ENCODE measurements at regions not wholly inside any gene's neighbourhood (a gene's known extent, or its start where the extent isn't known, plus 50 kb on each side); places are given as distances from the start of the nearest gene placed in this dataset.

DNA sequence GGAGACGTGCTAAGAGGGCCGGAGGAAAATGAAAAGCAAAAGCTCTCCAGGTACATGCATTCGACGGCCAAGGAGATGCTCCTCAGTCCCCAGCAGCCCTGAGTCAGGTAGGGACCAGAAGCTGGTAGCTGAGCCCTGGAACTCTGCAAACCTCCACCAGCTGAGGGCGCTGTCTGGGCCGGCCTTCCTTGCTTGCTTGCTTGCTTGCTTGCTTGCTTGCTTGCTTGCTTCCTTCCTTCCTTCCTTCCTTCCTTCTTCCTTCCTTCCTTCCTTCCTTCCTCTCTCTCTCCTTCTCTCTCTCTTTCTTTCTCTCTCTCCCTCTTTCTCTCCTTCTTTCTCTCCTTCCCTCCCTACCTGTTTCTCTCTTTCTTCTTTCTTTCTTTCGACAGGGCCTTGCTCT lies 94.6 kb upstream of the RASGRF1 start:
- H3K9ac ChIP-seq (ENCODE audit: extremely low read depth, insufficient read length, low read length): no peak overlapping the region
- Mint-ChIP-seq H3K4me1 (peaks cover 9 to 12% of the 10 kb centered on the region in 2 experiments), H3K36me3 (ENCODE audit: insufficient read depth in 1 of 3, low read depth in 3 of 3) (no peaks in the 10 kb centered on the region), H3K27ac (no peak overlapping the region), H3K9me3 (no peaks in the 10 kb centered on the region; a peak in 2 of 5 replicates), H3K4me3 (no peak overlapping the region), H3K27me3 (ENCODE audit: low read depth) (peaks cover 32% of the 10 kb centered on the region)
- no peak overlapping the region for H3K18ac ChIP-seq (ENCODE audit: insufficient read length, low read depth, low read length)
- no peaks in the 10 kb centered on the region for H3K27me3 ChIP-seq (ENCODE audit: insufficient read depth, low read length)
- no peak overlapping the region for H3K56ac ChIP-seq (ENCODE audit: insufficient read length, low read depth, low read length)
- no peak overlapping the region for H3K4ac ChIP-seq (ENCODE audit: low read depth, low read length)
- H3K4me2 ChIP-seq (ENCODE audit: insufficient read depth, insufficient read length, low read length): no peak overlapping the region
- H2BK120ac ChIP-seq (ENCODE audit: low read depth, low read length, poor library complexity, severe bottlenecking): no peak overlapping the region
- H2BK15ac ChIP-seq (ENCODE audit: low read depth, low read length): no peak overlapping the region
- H4K20me1 ChIP-seq (ENCODE audit: control insufficient read depth, insufficient read depth, insufficient read length): no peaks in the 10 kb centered on the region
- H3K14ac ChIP-seq (ENCODE audit: insufficient read depth, low read length): no peak overlapping the region
- no peak overlapping the region for H4K91ac ChIP-seq (ENCODE audit: insufficient read length, low read depth, low read length)
- no peak overlapping the region for H4K8ac ChIP-seq (replicated peaks; ENCODE audit: insufficient read length, low read depth, low read length)
- H3K9me3 ChIP-seq (ENCODE audit: control insufficient read depth, low read depth, low read length): no peaks in the 10 kb centered on the region
- H2AFZ ChIP-seq (ENCODE audit: low read length): no peak overlapping the region
- H3K79me1 ChIP-seq (ENCODE audit: insufficient read depth, low read depth, low read length, poor library complexity, severe bottlenecking): no peaks in the 10 kb centered on the region
- no peaks in the 10 kb centered on the region for H3K23me2 ChIP-seq (ENCODE audit: insufficient read length, low read depth, low read length, poor library complexity, severe bottlenecking)
- no peaks in the 10 kb centered on the region for H3K4me1 ChIP-seq (ENCODE audit: insufficient read depth, low read length)
- no CpG with 5 or more reads among the region's 7 CpGs for WGBS (ENCODE audit: extremely low coverage, insufficient read length, low lambda C conversion rate)
- DNase-seq: peak; percentile 67
- no peak overlapping the region for H2AK5ac ChIP-seq (ENCODE audit: insufficient read length, low read length)
- H3T11ph ChIP-seq (ENCODE audit: low read length): no peak overlapping the region
- no peaks in the 10 kb centered on the region for H3K79me2 ChIP-seq (ENCODE audit: insufficient read depth, low read length)
- no peak overlapping the region for H3K27ac ChIP-seq (ENCODE audit: insufficient read length, low read depth, low read length)
- peak; percentile 55 for TF ChIP-seq CTCF (conservative IDR thresholded peaks at IDR 0.05)
- no peak overlapping the region for H2BK5ac ChIP-seq (ENCODE audit: insufficient read length, low read length)
- no peak overlapping the region for H4K5ac ChIP-seq (ENCODE audit: insufficient read length, low read depth, low read length)
- no peak overlapping the region for H2BK12ac ChIP-seq (ENCODE audit: insufficient read length, low read depth, low read length)
- H2BK20ac ChIP-seq (ENCODE audit: low read depth, low read length, poor library complexity, severe bottlenecking): no peak overlapping the region
- no peak overlapping the region for H3K23ac ChIP-seq (ENCODE audit: insufficient read length, low read depth, low read length)
